ENCODE measurements at regions not wholly inside any gene's neighbourhood (a gene's known extent, or its start where the extent isn't known, plus 50 kb on each side); places are given as distances from the start of the nearest gene placed in this dataset.

DNA sequence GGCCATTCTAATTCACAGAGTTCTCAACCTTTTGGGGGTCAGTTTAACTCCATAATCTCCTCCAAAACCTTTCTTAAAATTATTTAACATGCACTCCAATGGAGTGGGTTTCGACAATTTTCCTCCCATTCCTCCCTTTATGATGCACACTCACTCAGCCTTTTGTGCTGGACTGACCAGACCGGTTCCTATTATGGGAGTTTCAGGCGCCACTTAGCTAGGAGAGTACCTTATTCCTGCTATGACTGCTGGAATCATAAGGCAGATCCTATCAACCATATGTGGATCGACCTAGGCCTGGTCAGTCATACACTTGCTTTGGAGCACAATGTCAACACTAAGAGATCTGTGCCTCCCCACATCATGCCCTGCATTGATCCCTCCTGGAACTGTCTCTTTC lies 63.9 kb upstream of the MOCS1 start:
- Histone ChIP-seq H3K27ac (ENCODE audit: low read length) (no peak overlapping the region), H3K4me2 (ENCODE audit: low read length) (no peak overlapping the region), H3K4me3 (ENCODE audit: low read length) (no peak overlapping the region), H3F3A (ENCODE audit: insufficient read depth, low read length, poor library complexity, severe bottlenecking) (no peaks in the 10 kb centered on the region), H3K27me3 (ENCODE audit: insufficient read depth, low read depth, low read length) (no peaks in the 10 kb centered on the region), H3K9me3 (ENCODE audit: low read length) (peaks cover 3% of the 10 kb centered on the region), H3K9me2 (ENCODE audit: insufficient read depth, low read length) (no peaks in the 10 kb centered on the region), H3K9ac (ENCODE audit: low read length) (no peak overlapping the region), H4K20me1 (ENCODE audit: insufficient read depth) (no peaks in the 10 kb centered on the region), H3K36me3 (ENCODE audit: insufficient read depth, low read length) (no peaks in the 10 kb centered on the region), H2AFZ (ENCODE audit: low read depth, low read length) (no peak overlapping the region), H3K79me2 (replicated peaks; ENCODE audit: insufficient read depth, low read length) (no peaks in the 10 kb centered on the region)
- TF ChIP-seq TAF1 (IDR thresholded peaks at IDR 0.05; ENCODE audit: low read depth) (no peak), MXI1 (conservative IDR thresholded peaks at IDR 0.05; ENCODE audit: poor library complexity, severe bottlenecking) (no peak)
- TF ChIP-seq, protein P1, sequence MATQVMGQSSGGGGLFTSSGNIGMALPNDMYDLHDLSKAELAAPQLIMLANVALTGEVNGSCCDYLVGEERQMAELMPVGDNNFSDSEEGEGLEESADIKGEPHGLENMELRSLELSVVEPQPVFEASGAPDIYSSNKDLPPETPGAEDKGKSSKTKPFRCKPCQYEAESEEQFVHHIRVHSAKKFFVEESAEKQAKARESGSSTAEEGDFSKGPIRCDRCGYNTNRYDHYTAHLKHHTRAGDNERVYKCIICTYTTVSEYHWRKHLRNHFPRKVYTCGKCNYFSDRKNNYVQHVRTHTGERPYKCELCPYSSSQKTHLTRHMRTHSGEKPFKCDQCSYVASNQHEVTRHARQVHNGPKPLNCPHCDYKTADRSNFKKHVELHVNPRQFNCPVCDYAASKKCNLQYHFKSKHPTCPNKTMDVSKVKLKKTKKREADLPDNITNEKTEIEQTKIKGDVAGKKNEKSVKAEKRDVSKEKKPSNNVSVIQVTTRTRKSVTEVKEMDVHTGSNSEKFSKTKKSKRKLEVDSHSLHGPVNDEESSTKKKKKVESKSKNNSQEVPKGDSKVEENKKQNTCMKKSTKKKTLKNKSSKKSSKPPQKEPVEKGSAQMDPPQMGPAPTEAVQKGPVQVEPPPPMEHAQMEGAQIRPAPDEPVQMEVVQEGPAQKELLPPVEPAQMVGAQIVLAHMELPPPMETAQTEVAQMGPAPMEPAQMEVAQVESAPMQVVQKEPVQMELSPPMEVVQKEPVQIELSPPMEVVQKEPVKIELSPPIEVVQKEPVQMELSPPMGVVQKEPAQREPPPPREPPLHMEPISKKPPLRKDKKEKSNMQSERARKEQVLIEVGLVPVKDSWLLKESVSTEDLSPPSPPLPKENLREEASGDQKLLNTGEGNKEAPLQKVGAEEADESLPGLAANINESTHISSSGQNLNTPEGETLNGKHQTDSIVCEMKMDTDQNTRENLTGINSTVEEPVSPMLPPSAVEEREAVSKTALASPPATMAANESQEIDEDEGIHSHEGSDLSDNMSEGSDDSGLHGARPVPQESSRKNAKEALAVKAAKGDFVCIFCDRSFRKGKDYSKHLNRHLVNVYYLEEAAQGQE (IDR thresholded peaks at IDR 0.05; ENCODE audit: borderline replicate concordance) = no peak

DNA sequence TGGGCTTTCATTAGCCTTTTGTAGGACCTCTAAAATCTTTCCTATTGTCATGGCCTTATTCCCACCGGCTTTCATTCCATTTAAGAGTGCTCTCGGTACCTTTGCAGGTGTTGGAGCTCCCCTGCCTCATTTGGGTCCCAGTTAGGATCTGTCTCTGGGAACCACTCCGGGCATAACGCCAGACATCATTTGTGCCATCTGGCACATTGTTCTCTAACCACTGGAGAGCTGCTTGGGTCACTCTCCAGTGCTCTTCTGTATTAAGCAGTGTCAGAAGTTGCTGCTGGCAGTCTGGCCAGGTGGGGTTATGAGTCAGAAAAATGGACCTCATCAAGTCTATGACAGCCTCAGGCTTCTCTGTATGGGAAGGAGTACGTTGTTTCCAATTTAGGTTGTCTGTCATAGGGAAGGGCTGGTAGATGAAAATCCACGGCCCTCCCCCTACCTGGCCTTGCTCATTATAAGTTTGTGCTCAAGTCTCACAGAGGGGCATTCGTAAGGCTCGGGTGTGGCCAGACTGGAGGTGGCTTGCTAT lies 62.9 kb upstream of the MOCS1 start:
- H3F3A ChIP-seq (ENCODE audit: insufficient read depth, low read length, poor library complexity, severe bottlenecking) = no peaks in the 10 kb centered on the region
- H3K9me2 ChIP-seq (ENCODE audit: insufficient read depth, low read length) = no peaks in the 10 kb centered on the region
- no peak for TF ChIP-seq MXI1 (conservative IDR thresholded peaks at IDR 0.05; ENCODE audit: poor library complexity, severe bottlenecking)
- TF ChIP-seq TAF1 (IDR thresholded peaks at IDR 0.05; ENCODE audit: low read depth) = no peak
- no peak overlapping the region for H3K27ac ChIP-seq (ENCODE audit: low read length)
- H4K20me1 ChIP-seq (ENCODE audit: insufficient read depth) = no peaks in the 10 kb centered on the region
- H3K4me2 ChIP-seq (ENCODE audit: low read length) = no peak overlapping the region
- H3K36me3 ChIP-seq (ENCODE audit: insufficient read depth, low read length) = no peaks in the 10 kb centered on the region
- H3K4me3 ChIP-seq (ENCODE audit: low read length) = no peak overlapping the region
- H3K9me3 ChIP-seq (ENCODE audit: low read length) = peaks cover 7% of the 10 kb centered on the region
- H3K9ac ChIP-seq (ENCODE audit: low read length) = no peak overlapping the region
- no peak overlapping the region for H2AFZ ChIP-seq (ENCODE audit: low read depth, low read length)
- no peaks in the 10 kb centered on the region for H3K79me2 ChIP-seq (replicated peaks; ENCODE audit: insufficient read depth, low read length)
- no peaks in the 10 kb centered on the region for H3K27me3 ChIP-seq (ENCODE audit: insufficient read depth, low read depth, low read length)

DNA sequence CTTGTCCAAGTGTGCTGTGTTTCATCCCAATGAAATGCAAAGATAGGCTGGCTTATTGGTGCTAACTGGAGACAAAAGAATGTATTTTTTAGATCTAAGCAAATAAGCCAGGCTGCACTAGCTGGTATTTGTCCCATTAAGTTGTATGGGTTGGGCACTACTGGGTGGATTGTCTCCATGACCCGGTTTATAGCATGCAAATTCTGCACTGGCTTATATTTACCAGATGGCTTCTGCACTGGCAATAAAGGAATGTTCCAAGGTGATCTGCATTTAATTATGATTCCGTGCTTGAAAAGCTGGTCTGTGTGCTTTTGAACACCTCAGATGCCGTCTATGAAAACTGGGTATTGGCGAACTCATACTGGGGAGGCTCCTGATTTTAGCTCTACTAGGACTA lies 61.4 kb upstream of the MOCS1 start:
- Histone ChIP-seq H2AFZ (ENCODE audit: low read depth, low read length) (no peak overlapping the region), H3K4me2 (ENCODE audit: low read length) (no peak overlapping the region), H3K9me2 (ENCODE audit: insufficient read depth, low read length) (no peaks in the 10 kb centered on the region), H3K9ac (ENCODE audit: low read length) (no peak overlapping the region), H3K79me2 (replicated peaks; ENCODE audit: insufficient read depth, low read length) (no peaks in the 10 kb centered on the region), H3F3A (ENCODE audit: insufficient read depth, low read length, poor library complexity, severe bottlenecking) (no peaks in the 10 kb centered on the region), H3K36me3 (ENCODE audit: insufficient read depth, low read length) (no peaks in the 10 kb centered on the region), H3K9me3 (ENCODE audit: low read length) (peaks cover 7% of the 10 kb centered on the region), H3K4me3 (ENCODE audit: low read length) (no peak overlapping the region), H3K27ac (ENCODE audit: low read length) (no peak overlapping the region), H3K27me3 (ENCODE audit: insufficient read depth, low read depth, low read length) (no peaks in the 10 kb centered on the region), H4K20me1 (ENCODE audit: insufficient read depth) (no peaks in the 10 kb centered on the region)
- TF ChIP-seq EZH2 (IDR thresholded peaks at IDR 0.05; ENCODE audit: borderline replicate concordance, insufficient read depth, low read length, poor library complexity, severe bottlenecking) = no peak
- no peak for TF ChIP-seq MXI1 (conservative IDR thresholded peaks at IDR 0.05; ENCODE audit: poor library complexity, severe bottlenecking)
- TF ChIP-seq, protein P2, sequence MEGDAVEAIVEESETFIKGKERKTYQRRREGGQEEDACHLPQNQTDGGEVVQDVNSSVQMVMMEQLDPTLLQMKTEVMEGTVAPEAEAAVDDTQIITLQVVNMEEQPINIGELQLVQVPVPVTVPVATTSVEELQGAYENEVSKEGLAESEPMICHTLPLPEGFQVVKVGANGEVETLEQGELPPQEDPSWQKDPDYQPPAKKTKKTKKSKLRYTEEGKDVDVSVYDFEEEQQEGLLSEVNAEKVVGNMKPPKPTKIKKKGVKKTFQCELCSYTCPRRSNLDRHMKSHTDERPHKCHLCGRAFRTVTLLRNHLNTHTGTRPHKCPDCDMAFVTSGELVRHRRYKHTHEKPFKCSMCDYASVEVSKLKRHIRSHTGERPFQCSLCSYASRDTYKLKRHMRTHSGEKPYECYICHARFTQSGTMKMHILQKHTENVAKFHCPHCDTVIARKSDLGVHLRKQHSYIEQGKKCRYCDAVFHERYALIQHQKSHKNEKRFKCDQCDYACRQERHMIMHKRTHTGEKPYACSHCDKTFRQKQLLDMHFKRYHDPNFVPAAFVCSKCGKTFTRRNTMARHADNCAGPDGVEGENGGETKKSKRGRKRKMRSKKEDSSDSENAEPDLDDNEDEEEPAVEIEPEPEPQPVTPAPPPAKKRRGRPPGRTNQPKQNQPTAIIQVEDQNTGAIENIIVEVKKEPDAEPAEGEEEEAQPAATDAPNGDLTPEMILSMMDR (IDR thresholded peaks at IDR 0.05; ENCODE audit: poor library complexity, severe bottlenecking) = no peak
- no peak for TF ChIP-seq SMC3 (conservative IDR thresholded peaks at IDR 0.05; ENCODE audit: poor library complexity)
- TF ChIP-seq RAD21 (conservative IDR thresholded peaks at IDR 0.05) = no peak
- no peak for TF ChIP-seq TAF1 (IDR thresholded peaks at IDR 0.05; ENCODE audit: low read depth)
- TF ChIP-seq EP300 (conservative IDR thresholded peaks at IDR 0.05; ENCODE audit: poor library complexity, severe bottlenecking) = no peak
- TF ChIP-seq POLR2AphosphoS5 (IDR thresholded peaks at IDR 0.05) = no peak
- TF ChIP-seq, protein P1 (IDR thresholded peaks at IDR 0.05; ENCODE audit: borderline replicate concordance) = no peak

Measured in neural cell (in vitro differentiated cells).